DND-41 (cell line): ENCODE measurements at regions not wholly inside any gene's neighbourhood (a gene's known extent, or its start where the extent isn't known, plus 50 kb on each side); places are given as distances from the start of the nearest gene placed in this dataset.

Experiments
- ATAC-seq: fragments of 200-7000 bp; cut with Tn5 transposase; 3 replicates; pipeline ENCODE4 v1.9.1; 2021; ENCODE audit warnings: low read depth; ENCODE audit not compliant: insufficient read depth
- DNase-seq: peaks from one replicate; pipeline ENCODE4 v3.0.0-alpha.2; 2020
- H2AFZ ChIP-seq: 2 replicates; pipeline ENCODE4 v1.6.0; 2012; ENCODE audit warnings: low read depth, low read length
- H3K27ac ChIP-seq: 2 replicates; pipeline ENCODE4 v1.5.1; 2012; ENCODE audit warnings: low read length, inconsistent platforms
- H3K27me3 ChIP-seq: fragments of 200-600 bp; sonication (generic); 2 replicates; pipeline ENCODE4 v1.6.0; 2012; ENCODE audit warnings: low read length, mild to moderate bottlenecking, inconsistent platforms; ENCODE audit not compliant: insufficient read depth, poor library complexity
- H3K36me3 ChIP-seq: 2 replicates; pipeline ENCODE4 v1.5.1; 2012; ENCODE audit warnings: low read length, inconsistent platforms; ENCODE audit not compliant: insufficient read depth
- H3K4me1 ChIP-seq: 2 replicates; pipeline ENCODE4 v1.5.1; 2012; ENCODE audit warnings: mild to moderate bottlenecking, low read length; ENCODE audit not compliant: insufficient read depth
- H3K4me2 ChIP-seq: 2 replicates; pipeline ENCODE4 v1.6.0; 2012; ENCODE audit warnings: mild to moderate bottlenecking, moderate library complexity, low read length, inconsistent platforms; ENCODE audit not compliant: insufficient read depth
- H3K4me3 ChIP-seq, 2 experiments: fragments of 200-600 bp in 1 of 2; shearing (Covaris generic) in 1 of 2; 2 replicates each; pipeline ENCODE4 v1.5.1; 2012 to 2016; ENCODE audit warnings: inconsistent platforms in 2 of 2, low read length in 2 of 2, mild to moderate bottlenecking in 2 of 2, low read depth in 1 of 2, moderate library complexity in 1 of 2
- H3K79me2 ChIP-seq: 2 replicates; pipeline ENCODE4 v1.6.0; 2012; ENCODE audit warnings: low read length, inconsistent platforms; ENCODE audit not compliant: insufficient read depth
- H3K9ac ChIP-seq: 2 replicates; pipeline ENCODE4 v1.6.0; 2012; ENCODE audit warnings: low read depth, mild to moderate bottlenecking, inconsistent platforms, low read length, moderate library complexity
- H3K9me3 ChIP-seq: 2 replicates; pipeline ENCODE4 v1.5.1; 2012; ENCODE audit warnings: low read length, moderate library complexity, mild to moderate bottlenecking, inconsistent platforms; ENCODE audit not compliant: insufficient read depth, severe bottlenecking
- H4K20me1 ChIP-seq: 2 replicates; pipeline ENCODE4 v1.6.0; 2012; ENCODE audit warnings: low read length; ENCODE audit not compliant: insufficient read depth
- CTCF ChIP-seq: IDR thresholded peaks from 2 replicates; pipeline ENCODE4 v1.5.1; 2012; ENCODE audit warnings: borderline replicate concordance, low read length, moderate library complexity, mild to moderate bottlenecking; ENCODE audit not compliant: poor library complexity, severe bottlenecking; ENCODE audit errors: extremely low read depth
- EZH2 ChIP-seq: IDR thresholded peaks from 3 replicates; pipeline ENCODE4 v1.6.1; 2012; ENCODE audit warnings: borderline replicate concordance, low read depth, mild to moderate bottlenecking, moderate library complexity, low read length, inconsistent platforms; ENCODE audit not compliant: severe bottlenecking

GRCh38 chrX:3780564-3780963 is 67.1 kb upstream of the PRKX start:
- Histone ChIP-seq H3K27ac (no peak overlapping the region), H3K4me3 (no peak overlapping the region), H3K9me3 (no peaks in the 10 kb centered on the region), H3K4me1 (no peaks in the 10 kb centered on the region), H3K36me3 (no peaks in the 10 kb centered on the region), H2AFZ (no peak overlapping the region), H3K4me2 (no peak overlapping the region), H3K9ac (no peak overlapping the region), H3K79me2 (no peaks in the 10 kb centered on the region), H4K20me1 (no peaks in the 10 kb centered on the region), H3K27me3 (no peaks in the 10 kb centered on the region)
- no peak for TF ChIP-seq EZH2
- TF ChIP-seq CTCF, result no peak
- ATAC-seq (no peak), DNase-seq (no peak)

DNA sequence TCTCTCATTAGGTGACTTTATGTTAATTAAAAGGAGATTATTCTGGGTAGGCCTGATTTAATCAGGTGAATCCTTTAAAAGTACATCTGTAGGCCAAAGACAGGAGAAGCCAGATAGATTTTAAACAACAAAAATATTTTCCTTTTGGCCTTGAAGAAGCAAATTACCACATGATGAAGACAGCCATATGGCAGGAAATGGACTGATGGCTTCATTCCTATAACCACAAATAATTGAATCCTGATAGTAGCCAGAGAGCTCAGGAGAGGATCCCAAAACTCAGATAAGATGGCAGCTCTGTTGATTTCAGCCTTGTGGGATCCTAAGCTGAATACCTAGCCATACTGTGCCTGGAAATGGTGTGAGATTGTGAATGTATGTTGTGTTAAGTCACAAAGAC is 66.1 kb upstream of the PRKX start:
- DNase-seq (no peak), ATAC-seq (no peak)
- H3K9ac ChIP-seq, result no peak overlapping the region
- no peak overlapping the region for H3K4me2 ChIP-seq
- H3K4me3 ChIP-seq, result no peak overlapping the region
- H2AFZ ChIP-seq, result no peak overlapping the region
- H3K27ac ChIP-seq, result no peak overlapping the region
- TF ChIP-seq CTCF, result no peak
- TF ChIP-seq EZH2, result no peak
- H3K27me3 ChIP-seq, result no peaks in the 10 kb centered on the region
- H4K20me1 ChIP-seq, result no peaks in the 10 kb centered on the region
- H3K9me3 ChIP-seq, result no peaks in the 10 kb centered on the region
- no peaks in the 10 kb centered on the region for H3K79me2 ChIP-seq
- no peaks in the 10 kb centered on the region for H3K36me3 ChIP-seq
- no peaks in the 10 kb centered on the region for H3K4me1 ChIP-seq

DNA sequence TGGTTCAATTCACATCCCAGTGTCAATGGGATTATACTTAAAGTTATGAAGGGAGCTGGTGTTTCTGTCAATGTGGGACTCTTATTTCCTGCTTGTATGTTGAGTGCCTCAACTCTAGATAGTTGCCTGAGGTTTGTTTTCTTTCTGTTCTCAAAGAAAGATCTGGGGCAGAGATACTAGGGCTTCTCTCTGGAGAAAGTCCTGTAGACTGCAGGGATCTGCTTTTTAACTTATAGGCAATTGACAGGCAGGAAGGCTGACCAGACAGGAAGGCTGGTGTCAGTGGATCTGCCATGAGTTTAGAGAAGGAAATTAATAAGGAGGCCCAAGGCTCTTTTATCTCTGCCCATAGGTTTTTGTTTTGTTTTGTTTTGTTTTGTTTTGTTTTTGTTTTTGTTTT is 64.0 kb upstream of the PRKX start:
- Histone ChIP-seq H3K4me3 (no peak overlapping the region), H3K36me3 (no peaks in the 10 kb centered on the region), H3K27me3 (no peaks in the 10 kb centered on the region), H2AFZ (no peak overlapping the region), H3K4me2 (no peak overlapping the region), H3K9ac (no peak overlapping the region), H3K9me3 (no peaks in the 10 kb centered on the region), H3K4me1 (no peaks in the 10 kb centered on the region), H3K79me2 (no peaks in the 10 kb centered on the region), H3K27ac (no peak overlapping the region), H4K20me1 (no peaks in the 10 kb centered on the region)
- DNase-seq, result no peak
- TF ChIP-seq EZH2 (no peak), CTCF (no peak)
- ATAC-seq, result no peak

DNA sequence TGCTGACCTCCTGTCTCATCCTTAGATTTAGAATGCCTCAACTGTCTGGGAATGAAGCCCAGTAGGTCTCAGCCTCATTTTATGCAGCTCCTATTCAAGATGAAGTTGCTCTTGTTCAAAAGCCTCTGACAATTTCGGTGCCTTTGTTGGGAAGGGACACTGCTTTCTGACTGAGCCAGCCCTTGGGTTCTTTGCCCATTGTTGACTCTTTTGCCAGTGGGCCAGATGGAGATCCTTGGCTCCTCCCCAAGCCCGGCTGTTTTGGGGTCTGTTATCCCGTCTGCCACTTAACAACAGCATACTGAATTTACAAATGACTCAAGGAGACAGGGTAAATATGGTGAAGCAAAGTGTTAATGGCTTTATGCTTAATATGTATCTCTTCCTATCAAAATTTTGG is 58.3 kb upstream of the PRKX start:
- Histone ChIP-seq H3K27ac (no peak overlapping the region), H3K27me3 (no peaks in the 10 kb centered on the region), H3K4me3 (no peak overlapping the region), H3K9me3 (no peaks in the 10 kb centered on the region), H3K9ac (no peak overlapping the region), H2AFZ (no peak overlapping the region), H3K79me2 (no peaks in the 10 kb centered on the region), H3K4me1 (no peaks in the 10 kb centered on the region), H3K36me3 (no peaks in the 10 kb centered on the region), H4K20me1 (no peaks in the 10 kb centered on the region), H3K4me2 (no peak overlapping the region)
- no peak for TF ChIP-seq CTCF
- no peak for TF ChIP-seq EZH2
- no peak for ATAC-seq
- no peak for DNase-seq
